ENCODE measurements at regions not wholly inside any gene's neighbourhood (a gene's known extent, or its start where the extent isn't known, plus 50 kb on each side); places are given as distances from the start of the nearest gene placed in this dataset.

- H3K27me3 ChIP-seq (ENCODE audit: insufficient read depth, low read length, poor library complexity) = no peaks in the 10 kb centered on the region
- H2AFZ ChIP-seq (ENCODE audit: low read depth, low read length) = no peak overlapping the region
- ATAC-seq (ENCODE audit: insufficient read depth, low read depth) = no peak
- DNase-seq = no peak
- no peak overlapping the region for H3K4me3 ChIP-seq (ENCODE audit: low read depth in 1 of 2, low read length in 2 of 2)
- H3K4me2 ChIP-seq (ENCODE audit: insufficient read depth, low read length) = no peak overlapping the region
- no peaks in the 10 kb centered on the region for H3K4me1 ChIP-seq (ENCODE audit: insufficient read depth, low read length)
- H3K36me3 ChIP-seq (ENCODE audit: insufficient read depth, low read length) = no peaks in the 10 kb centered on the region
- H3K27ac ChIP-seq (ENCODE audit: low read length) = no peak overlapping the region
- H3K79me2 ChIP-seq (ENCODE audit: insufficient read depth, low read length) = no peaks in the 10 kb centered on the region
- H4K20me1 ChIP-seq (ENCODE audit: insufficient read depth, low read length) = no peaks in the 10 kb centered on the region
- no peaks in the 10 kb centered on the region for H3K9me3 ChIP-seq (ENCODE audit: insufficient read depth, low read length, severe bottlenecking)
- TF ChIP-seq EZH2 (IDR thresholded peaks at IDR 0.05; ENCODE audit: borderline replicate concordance, low read depth, low read length, severe bottlenecking) = no peak
- TF ChIP-seq, protein P1, sequence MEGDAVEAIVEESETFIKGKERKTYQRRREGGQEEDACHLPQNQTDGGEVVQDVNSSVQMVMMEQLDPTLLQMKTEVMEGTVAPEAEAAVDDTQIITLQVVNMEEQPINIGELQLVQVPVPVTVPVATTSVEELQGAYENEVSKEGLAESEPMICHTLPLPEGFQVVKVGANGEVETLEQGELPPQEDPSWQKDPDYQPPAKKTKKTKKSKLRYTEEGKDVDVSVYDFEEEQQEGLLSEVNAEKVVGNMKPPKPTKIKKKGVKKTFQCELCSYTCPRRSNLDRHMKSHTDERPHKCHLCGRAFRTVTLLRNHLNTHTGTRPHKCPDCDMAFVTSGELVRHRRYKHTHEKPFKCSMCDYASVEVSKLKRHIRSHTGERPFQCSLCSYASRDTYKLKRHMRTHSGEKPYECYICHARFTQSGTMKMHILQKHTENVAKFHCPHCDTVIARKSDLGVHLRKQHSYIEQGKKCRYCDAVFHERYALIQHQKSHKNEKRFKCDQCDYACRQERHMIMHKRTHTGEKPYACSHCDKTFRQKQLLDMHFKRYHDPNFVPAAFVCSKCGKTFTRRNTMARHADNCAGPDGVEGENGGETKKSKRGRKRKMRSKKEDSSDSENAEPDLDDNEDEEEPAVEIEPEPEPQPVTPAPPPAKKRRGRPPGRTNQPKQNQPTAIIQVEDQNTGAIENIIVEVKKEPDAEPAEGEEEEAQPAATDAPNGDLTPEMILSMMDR (IDR thresholded peaks at IDR 0.05; ENCODE audit: borderline replicate concordance, extremely low read depth, low read length, poor library complexity, severe bottlenecking) = no peak
- H3K9ac ChIP-seq (ENCODE audit: low read depth, low read length) = no peak overlapping the region
Measured at GRCh38 chr6:1519597-1519996, 90.1 kb upstream of the FOXC1 start.

- Histone ChIP-seq H3K27ac (ENCODE audit: low read length) (no peak overlapping the region), H3K4me2 (ENCODE audit: insufficient read depth, low read length) (no peak overlapping the region), H4K20me1 (ENCODE audit: insufficient read depth, low read length) (no peaks in the 10 kb centered on the region), H3K4me3 (ENCODE audit: low read depth in 1 of 2, low read length in 2 of 2) (no peak overlapping the region), H3K79me2 (ENCODE audit: insufficient read depth, low read length) (no peaks in the 10 kb centered on the region), H3K36me3 (ENCODE audit: insufficient read depth, low read length) (no peaks in the 10 kb centered on the region), H3K4me1 (ENCODE audit: insufficient read depth, low read length) (peaks cover 20% of the 10 kb centered on the region), H3K27me3 (ENCODE audit: insufficient read depth, low read length, poor library complexity) (no peaks in the 10 kb centered on the region), H3K9me3 (ENCODE audit: insufficient read depth, low read length, severe bottlenecking) (no peaks in the 10 kb centered on the region), H3K9ac (ENCODE audit: low read depth, low read length) (no peak overlapping the region), H2AFZ (ENCODE audit: low read depth, low read length) (no peak overlapping the region)
- TF ChIP-seq, protein P1 (IDR thresholded peaks at IDR 0.05; ENCODE audit: borderline replicate concordance, extremely low read depth, low read length, poor library complexity, severe bottlenecking) = no peak
- no peak for TF ChIP-seq EZH2 (IDR thresholded peaks at IDR 0.05; ENCODE audit: borderline replicate concordance, low read depth, low read length, severe bottlenecking)
- ATAC-seq (ENCODE audit: insufficient read depth, low read depth) = no peak
- DNase-seq = no peak
Measured at GRCh38 chr6:1522779-1523178, 86.9 kb upstream of the FOXC1 start.

DNA sequence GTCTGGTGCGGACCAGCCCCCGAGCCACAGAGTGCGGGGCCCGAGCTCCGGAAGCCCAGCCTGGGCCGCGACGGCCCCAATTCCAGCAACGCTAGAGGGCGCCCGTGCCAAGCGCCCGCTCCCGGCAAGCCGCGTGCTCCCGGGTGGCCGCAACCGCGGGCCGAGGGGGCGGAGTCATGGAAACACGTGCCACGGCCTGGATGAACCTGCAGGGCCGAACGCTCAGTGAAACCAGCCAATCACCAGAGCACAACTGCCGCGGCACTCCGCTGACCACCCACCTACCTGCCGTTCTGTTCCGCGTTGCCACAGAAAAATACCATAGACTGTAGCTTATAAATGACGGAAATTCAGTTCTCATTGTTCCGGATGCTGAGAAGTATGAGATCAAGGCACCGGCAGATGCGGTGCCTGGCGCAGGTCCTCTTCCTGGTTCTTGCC is 85.7 kb upstream of the FOXC1 start:
- H3K36me3 ChIP-seq (ENCODE audit: insufficient read depth, low read length) = no peaks in the 10 kb centered on the region
- H3K4me2 ChIP-seq (ENCODE audit: insufficient read depth, low read length) = no peak overlapping the region
- H3K4me3 ChIP-seq (ENCODE audit: low read depth in 1 of 2, low read length in 2 of 2) = no peak overlapping the region
- DNase-seq = no peak
- no peaks in the 10 kb centered on the region for H3K79me2 ChIP-seq (ENCODE audit: insufficient read depth, low read length)
- H3K9me3 ChIP-seq (ENCODE audit: insufficient read depth, low read length, severe bottlenecking) = no peaks in the 10 kb centered on the region
- H3K27ac ChIP-seq (ENCODE audit: low read length) = no peak overlapping the region
- ATAC-seq (ENCODE audit: insufficient read depth, low read depth) = no peak
- no peak overlapping the region for H2AFZ ChIP-seq (ENCODE audit: low read depth, low read length)
- no peak overlapping the region for H3K9ac ChIP-seq (ENCODE audit: low read depth, low read length)
- H3K27me3 ChIP-seq (ENCODE audit: insufficient read depth, low read length, poor library complexity) = no peaks in the 10 kb centered on the region
- peaks cover 21% of the 10 kb centered on the region for H3K4me1 ChIP-seq (ENCODE audit: insufficient read depth, low read length)
- no peaks in the 10 kb centered on the region for H4K20me1 ChIP-seq (ENCODE audit: insufficient read depth, low read length)
- TF ChIP-seq, protein P1 (IDR thresholded peaks at IDR 0.05; ENCODE audit: borderline replicate concordance, extremely low read depth, low read length, poor library complexity, severe bottlenecking) = no peak
- no peak for TF ChIP-seq EZH2 (IDR thresholded peaks at IDR 0.05; ENCODE audit: borderline replicate concordance, low read depth, low read length, severe bottlenecking)

Measured in DND-41 (cell line).